Esophagus muscularis mucosa (tissue), 4 donors: ENCODE measurements at regions not wholly inside any gene's neighbourhood (a gene's known extent, or its start where the extent isn't known, plus 50 kb on each side); places are given as distances from the start of the nearest gene placed in this dataset.

ENCODE experiments used
- DNase-seq: peaks from one replicate; pipeline ENCODE4 v3.0.0-alpha.2; 2017; ENCODE audit errors: extremely low spot score
- H3K27ac ChIP-seq, 4 donors: fragments of 200-600 bp; sonication (generic); replicated peaks in 1 of 4; 1 replicate in 3 of 4; 2 replicates in 1 of 4; pipeline ENCODE4 v1.5.1; 2016 to 2019; ENCODE audit warnings: mild to moderate bottlenecking in 1 of 4
- H3K27me3 ChIP-seq, 4 donors: fragments of 200-600 bp; sonication (generic); one replicate each; pipeline versions ENCODE4 v1.5.1 to v1.6.0; 2016 to 2019
- H3K36me3 ChIP-seq, 4 donors: fragments of 200-600 bp; sonication (generic); one replicate each; pipeline ENCODE4 v1.5.1; 2016 to 2019
- H3K4me1 ChIP-seq, 4 donors: fragments of 200-600 bp; sonication (generic); one replicate each; pipeline ENCODE4 v1.5.1; 2016 to 2019
- H3K4me3 ChIP-seq, 4 donors: fragments of 200-600 bp; sonication (generic); 1 replicate in 2 of 4; 2 replicates in 2 of 4; pipeline ENCODE4 v1.5.1; 2016 to 2019; ENCODE audit warnings: mild to moderate bottlenecking in 4 of 4, moderate library complexity in 1 of 4
- H3K9me3 ChIP-seq, 4 donors: fragments of 200-600 bp; sonication (generic); 1 replicate in 3 of 4; 2 replicates in 1 of 4; pipeline ENCODE4 v1.5.1; 2016 to 2019
- EP300 ChIP-seq: sonication (generic); formaldehyde crosslinking; IDR thresholded peaks from one replicate; pipeline ENCODE4 v1.6.1; 2017; ENCODE audit warnings: antibody characterized with exemption
- POLR2A ChIP-seq: fragments of 450-650 bp; IDR thresholded peaks from one replicate; pipeline ENCODE4 v1.6.1; 2017; ENCODE audit warnings: antibody characterized with exemption, moderate library complexity, mild to moderate bottlenecking, low read depth
- POLR2AphosphoS5 ChIP-seq, 2 donors: sonication (generic); formaldehyde crosslinking; IDR thresholded peaks; one replicate each; pipeline ENCODE4 v1.6.1; 2017; ENCODE audit warnings: antibody characterized with exemption in 2 of 2
- WGBS: methylation state at CpG from one replicate; pipeline ENCODE4 v1.1.5; 2018; 5-methylcytosine and 5-hydroxymethylcytosine counted together
- intact Hi-C: fragments of 100-400 bp; cut with DNase I; formaldehyde crosslinking; loops from one replicate; pipeline ENCODE4 v1.15.1; 2023
- TF ChIP-seq, protein P1 (sequence below), 3 experiments: fragments of 200-600 bp in 2 of 3; fragments of 450-650 bp in 1 of 3; sonication (generic) in 2 of 3; IDR thresholded peaks; one replicate each; pipeline ENCODE4 v1.5.1; 2017 to 2019; ENCODE audit warnings: antibody characterized with exemption in 3 of 3, mild to moderate bottlenecking in 2 of 3, moderate library complexity in 1 of 3

DNA sequence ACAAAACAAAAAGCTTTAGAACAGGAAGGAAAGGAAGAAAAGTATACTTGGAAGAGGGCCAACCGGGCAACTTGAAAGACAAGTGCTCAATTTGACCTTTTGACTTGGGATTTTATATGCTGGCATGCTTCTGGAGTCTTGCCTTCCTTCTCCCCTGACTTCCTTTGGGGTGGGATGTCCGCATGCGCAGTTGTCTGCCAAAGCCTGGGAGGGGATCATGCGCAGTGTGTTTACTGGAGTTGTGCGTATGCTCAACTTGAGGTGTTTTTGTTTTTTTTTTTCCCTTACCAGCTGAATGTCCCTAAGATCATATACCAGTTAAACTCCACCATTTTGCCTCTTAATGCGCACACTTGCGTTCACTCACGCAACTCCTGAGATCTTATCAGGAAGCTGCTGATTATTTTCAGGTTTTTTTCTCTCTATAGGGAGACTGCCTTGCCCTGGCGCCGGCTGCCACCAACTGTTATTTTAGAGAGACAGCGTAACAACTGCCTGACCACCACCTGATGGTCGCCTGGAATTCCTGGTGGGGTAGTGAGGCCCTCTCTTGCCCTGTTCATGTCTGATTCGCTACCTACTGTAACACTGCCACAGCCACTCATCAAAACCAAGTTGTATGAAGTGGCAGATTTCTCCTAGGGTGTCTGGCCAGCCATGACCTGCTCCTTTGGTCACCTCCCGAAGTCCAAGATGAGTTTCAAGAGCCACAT, 138.7 kb upstream of the ZNF644 start:
- intact Hi-C loops, result loop anchor here (10.0 kb wide), 1 partner anchor 446 kb away; the partner anchor contains the start of gene BARHL2
- H3K4me1 ChIP-seq, result peaks cover 0 to 3% (median 1%) of the 10 kb centered on the region in 4 donors
- H3K9me3 ChIP-seq, result no peaks in the 10 kb centered on the region
- no peak overlapping the region for H3K27ac ChIP-seq
- TF ChIP-seq POLR2A, result no peak
- TF ChIP-seq, protein P1, sequence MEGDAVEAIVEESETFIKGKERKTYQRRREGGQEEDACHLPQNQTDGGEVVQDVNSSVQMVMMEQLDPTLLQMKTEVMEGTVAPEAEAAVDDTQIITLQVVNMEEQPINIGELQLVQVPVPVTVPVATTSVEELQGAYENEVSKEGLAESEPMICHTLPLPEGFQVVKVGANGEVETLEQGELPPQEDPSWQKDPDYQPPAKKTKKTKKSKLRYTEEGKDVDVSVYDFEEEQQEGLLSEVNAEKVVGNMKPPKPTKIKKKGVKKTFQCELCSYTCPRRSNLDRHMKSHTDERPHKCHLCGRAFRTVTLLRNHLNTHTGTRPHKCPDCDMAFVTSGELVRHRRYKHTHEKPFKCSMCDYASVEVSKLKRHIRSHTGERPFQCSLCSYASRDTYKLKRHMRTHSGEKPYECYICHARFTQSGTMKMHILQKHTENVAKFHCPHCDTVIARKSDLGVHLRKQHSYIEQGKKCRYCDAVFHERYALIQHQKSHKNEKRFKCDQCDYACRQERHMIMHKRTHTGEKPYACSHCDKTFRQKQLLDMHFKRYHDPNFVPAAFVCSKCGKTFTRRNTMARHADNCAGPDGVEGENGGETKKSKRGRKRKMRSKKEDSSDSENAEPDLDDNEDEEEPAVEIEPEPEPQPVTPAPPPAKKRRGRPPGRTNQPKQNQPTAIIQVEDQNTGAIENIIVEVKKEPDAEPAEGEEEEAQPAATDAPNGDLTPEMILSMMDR (IDR thresholded peaks at IDR 0.05), result no peak
- no peak for TF ChIP-seq EP300
- no peak for TF ChIP-seq POLR2AphosphoS5 (IDR thresholded peaks at IDR 0.05)
- no peaks in the 10 kb centered on the region for H3K36me3 ChIP-seq
- DNase-seq, result peak; percentile 90
- H3K4me3 ChIP-seq, result no peak overlapping the region
- 85% methylated on average over 14 of the region's 14 CpGs for WGBS
- H3K27me3 ChIP-seq, result no peaks in the 10 kb centered on the region

GRCh38 chr1:91153341-91153740, 131.5 kb upstream of the ZNF644 start:
- WGBS, result 88% methylated on average over 1 of the region's 1 CpG
- H3K9me3 ChIP-seq, result no peaks in the 10 kb centered on the region
- no peak overlapping the region for H3K4me3 ChIP-seq
- H3K27me3 ChIP-seq, result no peaks in the 10 kb centered on the region
- H3K36me3 ChIP-seq, result no peaks in the 10 kb centered on the region
- TF ChIP-seq, protein P1 (IDR thresholded peaks at IDR 0.05), result no peak
- TF ChIP-seq EP300 (no peak), POLR2A (no peak), POLR2AphosphoS5 (IDR thresholded peaks at IDR 0.05) (no peak)
- DNase-seq, result peak; percentile 17
- intact Hi-C loops, result no loop called here
- no peak overlapping the region for H3K27ac ChIP-seq
- no peaks in the 10 kb centered on the region for H3K4me1 ChIP-seq

- 82% methylated on average over 5 of the region's 5 CpGs for WGBS
- no peaks in the 10 kb centered on the region for H3K9me3 ChIP-seq
- intact Hi-C loops, result no loop called here
These were observed 130.5 kb upstream of the ZNF644 start for GRCh38 chr1:91152331-91152730.

GRCh38 chr1:91151702-91152101, 129.9 kb upstream of the ZNF644 start:
- Histone ChIP-seq H3K27me3 (no peaks in the 10 kb centered on the region), H3K4me1 (no peaks in the 10 kb centered on the region), H3K9me3 (no peaks in the 10 kb centered on the region), H3K36me3 (no peaks in the 10 kb centered on the region), H3K4me3 (no peak overlapping the region), H3K27ac (no peak overlapping the region)
- no peak for TF ChIP-seq POLR2A
- TF ChIP-seq EP300, result no peak
- no peak for TF ChIP-seq POLR2AphosphoS5 (IDR thresholded peaks at IDR 0.05)
- TF ChIP-seq, protein P1 (IDR thresholded peaks at IDR 0.05), result no peak
- WGBS, result 75% methylated on average over 1 of the region's 1 CpG
- intact Hi-C loops, result no loop called here
- peak; percentile 24 for DNase-seq

More at GRCh38 chr1:91152331-91152730, 130.5 kb upstream of the ZNF644 start:
- H3K27me3 ChIP-seq, result no peaks in the 10 kb centered on the region
- DNase-seq, result peak; percentile 45
- no peaks in the 10 kb centered on the region for H3K4me1 ChIP-seq
- no peak overlapping the region for H3K27ac ChIP-seq
- H3K4me3 ChIP-seq, result no peak overlapping the region
- H3K36me3 ChIP-seq, result no peaks in the 10 kb centered on the region
- TF ChIP-seq POLR2A (no peak), POLR2AphosphoS5 (IDR thresholded peaks at IDR 0.05) (no peak), EP300 (no peak)
- TF ChIP-seq, protein P1 (IDR thresholded peaks at IDR 0.05), result no peak
